ENCODE measurements at regions not wholly inside any gene's neighbourhood (a gene's known extent, or its start where the extent isn't known, plus 50 kb on each side); places are given as distances from the start of the nearest gene placed in this dataset.

DNA sequence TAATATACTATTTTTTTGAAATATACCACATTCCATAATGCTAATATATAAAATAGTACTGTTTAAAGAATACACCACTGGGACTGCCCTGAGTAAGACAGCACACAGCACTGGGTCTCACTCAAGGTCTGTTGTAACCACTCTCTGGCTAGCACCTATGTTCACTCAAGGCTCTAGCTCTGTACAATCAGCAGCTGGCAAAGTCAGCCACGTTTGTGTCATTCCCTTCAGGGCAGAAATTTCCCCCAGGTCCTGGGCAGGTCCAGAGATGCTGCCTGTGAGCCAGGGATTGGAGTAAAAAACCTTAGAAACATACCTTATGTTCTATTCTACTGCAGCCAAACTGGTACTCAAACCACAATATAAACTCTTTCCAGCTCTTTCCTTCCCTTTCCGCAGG is 1160.2 kb upstream of the ADGRL3 start:
- ChIA-PET CTCF (no interaction called here), POLR2A (no interaction called here)
- Mint-ChIP-seq H3K27ac (no peak overlapping the region), H3K4me3 (no peak overlapping the region), H3K27me3 (ENCODE audit: low read depth) (no peaks in the 10 kb centered on the region), H3K4me1 (ENCODE audit: low read depth) (no peaks in the 10 kb centered on the region), H3K9me3 (ENCODE audit: insufficient read depth) (peaks cover 8% of the 10 kb centered on the region), H3K36me3 (ENCODE audit: low read depth) (no peaks in the 10 kb centered on the region)
- DNase-seq (no peak), ATAC-seq (no peak)

DNA sequence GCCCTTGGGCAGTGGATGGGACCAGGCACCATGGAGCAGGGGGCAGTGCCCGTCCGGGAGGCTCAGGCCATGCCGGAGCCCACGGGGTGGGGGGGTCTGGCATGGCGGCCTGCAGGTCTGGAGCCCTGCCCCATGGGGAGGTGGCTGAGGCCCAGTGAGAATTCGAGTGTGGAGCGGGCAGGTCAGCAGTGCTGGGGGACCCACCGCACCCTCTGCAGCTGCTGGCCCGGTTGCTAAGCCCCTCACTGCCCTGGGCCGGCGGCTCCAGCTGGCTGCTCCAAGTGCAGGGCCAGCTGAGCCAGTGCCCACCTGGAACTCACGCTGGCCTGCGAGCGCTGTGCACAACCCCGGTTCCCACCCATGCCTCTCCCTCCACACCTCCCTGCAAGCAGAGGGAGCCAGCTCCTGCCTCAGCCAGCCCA is 1157.9 kb upstream of the ADGRL3 start:
- H3K36me3 Mint-ChIP-seq (ENCODE audit: low read depth) = no peaks in the 10 kb centered on the region
- DNase-seq (no peak), ATAC-seq (no peak)
- CTCF ChIA-PET = no interaction called here
- H3K27ac Mint-ChIP-seq = no peak overlapping the region
- peaks cover 4% of the 10 kb centered on the region for H3K9me3 Mint-ChIP-seq (ENCODE audit: insufficient read depth)
- no peaks in the 10 kb centered on the region for H3K4me1 Mint-ChIP-seq (ENCODE audit: low read depth)
- POLR2A ChIA-PET = no interaction called here
- H3K27me3 Mint-ChIP-seq (ENCODE audit: low read depth) = no peaks in the 10 kb centered on the region
- H3K4me3 Mint-ChIP-seq = no peak overlapping the region

DNA sequence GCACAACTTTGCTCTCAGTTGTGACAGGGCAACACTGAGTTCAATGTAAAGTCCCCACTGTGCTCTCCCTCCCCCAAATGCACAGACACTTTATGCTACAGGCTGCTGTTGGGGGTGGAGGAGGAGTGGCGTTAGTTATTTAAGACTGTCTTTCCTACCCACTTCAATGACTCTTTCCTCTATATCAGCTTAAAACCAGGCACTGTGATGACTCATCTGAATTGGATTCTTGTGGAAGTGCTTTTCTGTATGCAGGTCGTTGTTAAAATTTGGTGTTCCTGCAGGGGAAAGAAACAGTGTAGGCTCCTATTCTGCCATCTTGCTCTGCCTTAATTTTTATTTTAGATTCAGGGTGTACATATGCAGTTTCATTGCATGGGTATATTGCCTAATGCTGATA is 1157.2 kb upstream of the ADGRL3 start:
- Mint-ChIP-seq H3K27me3 (ENCODE audit: low read depth) (no peaks in the 10 kb centered on the region), H3K36me3 (ENCODE audit: low read depth) (no peaks in the 10 kb centered on the region), H3K4me1 (ENCODE audit: low read depth) (no peaks in the 10 kb centered on the region), H3K4me3 (no peak overlapping the region), H3K27ac (no peak overlapping the region), H3K9me3 (ENCODE audit: insufficient read depth) (peaks cover 4% of the 10 kb centered on the region)
- no peak for DNase-seq
- CTCF ChIA-PET = no interaction called here
- POLR2A ChIA-PET = no interaction called here
- ATAC-seq = no peak

DNA sequence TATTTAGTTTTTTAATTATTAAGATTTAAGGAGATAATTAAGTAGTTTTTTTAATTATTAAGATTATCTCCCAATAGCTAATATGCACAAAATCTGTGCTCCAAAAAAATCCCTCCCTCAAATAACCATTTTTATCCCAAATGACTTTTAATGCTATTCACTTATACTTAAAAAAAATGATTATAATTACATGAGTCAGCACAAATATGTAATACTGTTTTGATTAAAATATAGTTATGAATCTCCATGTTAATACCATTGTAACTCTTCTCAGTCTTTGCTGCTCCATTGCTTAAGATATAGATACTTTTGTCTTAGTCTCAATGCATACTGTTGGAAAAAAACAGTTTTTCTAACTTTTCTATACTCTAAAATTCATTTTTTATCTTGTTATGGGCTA is 1121.1 kb upstream of the ADGRL3 start:
- H3K4me1 Mint-ChIP-seq (ENCODE audit: low read depth) = no peaks in the 10 kb centered on the region
- DNase-seq (no peak), ATAC-seq (no peak)
- ChIA-PET CTCF (no interaction called here), POLR2A (no interaction called here)
- no peaks in the 10 kb centered on the region for H3K36me3 Mint-ChIP-seq (ENCODE audit: low read depth)
- no peaks in the 10 kb centered on the region for H3K27me3 Mint-ChIP-seq (ENCODE audit: low read depth)
- no peak overlapping the region for H3K4me3 Mint-ChIP-seq
- no peak overlapping the region for H3K27ac Mint-ChIP-seq
- H3K9me3 Mint-ChIP-seq (ENCODE audit: insufficient read depth) = peaks cover 3% of the 10 kb centered on the region

DNA sequence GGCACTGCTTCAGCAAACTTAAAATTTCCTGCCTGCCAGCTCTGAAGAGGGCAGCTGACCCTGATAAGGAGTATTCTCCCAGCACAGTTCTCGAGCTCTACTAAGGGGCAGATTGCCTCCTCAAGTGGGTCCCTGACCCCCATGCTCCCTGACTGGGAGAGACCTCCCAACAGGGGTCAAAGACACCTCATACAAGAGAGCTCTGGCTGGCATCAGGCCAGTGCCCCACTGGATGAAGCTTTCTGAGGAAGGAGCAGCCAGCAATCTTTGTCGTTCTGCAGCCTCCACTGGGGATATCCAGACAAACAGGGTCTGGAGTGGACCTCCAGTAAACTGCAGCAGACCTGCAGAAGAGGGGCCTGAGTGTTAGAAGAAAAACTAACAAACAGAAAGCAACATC is 1118.3 kb upstream of the ADGRL3 start:
- CTCF ChIA-PET = no interaction called here
- Mint-ChIP-seq H3K27me3 (ENCODE audit: low read depth) (no peaks in the 10 kb centered on the region), H3K9me3 (ENCODE audit: insufficient read depth) (peaks cover 3% of the 10 kb centered on the region), H3K36me3 (ENCODE audit: low read depth) (no peaks in the 10 kb centered on the region), H3K4me1 (ENCODE audit: low read depth) (no peaks in the 10 kb centered on the region), H3K4me3 (no peak overlapping the region), H3K27ac (no peak overlapping the region)
- POLR2A ChIA-PET = no interaction called here
- DNase-seq = no peak
- no peak for ATAC-seq

DNA sequence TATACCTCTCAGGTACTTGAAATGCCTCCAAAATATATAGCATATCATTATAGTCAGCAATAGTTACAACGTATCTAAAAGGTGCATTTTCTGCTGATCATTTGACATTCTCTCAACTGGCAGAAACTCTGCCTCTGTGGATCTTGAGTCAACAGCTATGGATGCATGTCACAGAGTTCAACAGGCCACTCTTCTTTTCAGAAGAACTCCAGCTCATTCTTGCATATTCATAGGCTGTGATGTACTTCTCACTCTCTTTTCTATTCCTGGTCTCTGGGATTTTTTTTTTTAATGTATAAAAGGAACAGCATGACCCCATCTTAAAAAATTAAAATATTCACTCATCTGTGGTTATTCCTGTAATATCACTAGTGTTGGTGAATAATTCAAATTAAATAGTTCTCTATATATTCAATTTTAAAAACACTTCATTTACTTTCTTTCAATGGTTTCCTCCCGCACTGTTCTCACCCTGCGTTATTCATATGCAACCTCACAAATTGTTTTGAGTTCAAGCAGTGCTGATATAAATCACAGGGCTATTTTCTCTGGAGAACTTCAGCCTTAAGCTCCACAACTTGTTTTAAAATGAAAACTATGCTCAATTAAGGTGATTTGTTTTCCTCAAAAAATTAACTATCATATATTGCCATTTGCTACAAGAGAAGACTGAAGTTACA is 1111.2 kb upstream of the ADGRL3 start:
- ChIA-PET POLR2A (no interaction called here), CTCF (no interaction called here)
- Mint-ChIP-seq H3K27me3 (ENCODE audit: low read depth) (no peaks in the 10 kb centered on the region), H3K4me3 (no peak overlapping the region), H3K27ac (no peak overlapping the region), H3K4me1 (ENCODE audit: low read depth) (no peaks in the 10 kb centered on the region), H3K36me3 (ENCODE audit: low read depth) (no peaks in the 10 kb centered on the region), H3K9me3 (ENCODE audit: insufficient read depth) (peaks cover 6% of the 10 kb centered on the region)
- ATAC-seq (no peak), DNase-seq (no peak)

DNA sequence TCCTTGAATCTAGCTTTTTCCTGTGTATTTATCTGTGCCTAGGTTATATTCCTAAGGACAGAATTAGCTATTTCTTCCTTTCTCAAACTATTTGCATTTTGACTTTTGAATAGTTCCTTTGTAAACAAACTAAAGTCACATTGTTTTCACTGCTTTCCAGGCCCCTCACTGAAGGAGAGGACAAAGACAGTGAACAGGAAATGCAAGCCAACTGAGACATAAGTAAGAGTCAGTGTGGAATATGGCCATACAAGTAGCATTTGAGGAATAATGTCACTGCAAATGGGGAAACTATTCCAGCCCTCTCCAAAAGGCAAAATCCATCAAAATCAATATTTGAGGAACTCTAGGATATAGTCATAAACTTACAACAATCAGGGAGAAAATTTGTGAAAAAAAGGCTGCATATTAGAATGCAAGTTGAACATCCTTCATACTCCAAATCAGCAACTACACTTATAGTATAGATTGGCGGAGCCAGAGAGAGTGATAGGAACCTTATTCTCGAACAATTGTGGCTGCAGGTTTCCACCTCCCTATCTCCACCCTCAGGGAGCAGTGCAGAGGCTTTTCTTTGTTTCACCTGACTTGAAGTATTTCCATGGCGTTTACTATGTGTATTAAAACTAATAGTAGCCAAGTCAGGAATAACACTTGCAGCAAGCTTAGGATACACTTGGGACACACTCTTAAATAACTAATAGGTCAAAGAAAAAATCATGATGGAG is 1110.4 kb upstream of the ADGRL3 start:
- Mint-ChIP-seq H3K27ac (no peak overlapping the region), H3K36me3 (ENCODE audit: low read depth) (no peaks in the 10 kb centered on the region), H3K9me3 (ENCODE audit: insufficient read depth) (peaks cover 6% of the 10 kb centered on the region), H3K27me3 (ENCODE audit: low read depth) (no peaks in the 10 kb centered on the region), H3K4me3 (no peak overlapping the region), H3K4me1 (ENCODE audit: low read depth) (no peaks in the 10 kb centered on the region)
- ATAC-seq = no peak
- ChIA-PET CTCF (no interaction called here), POLR2A (no interaction called here)
- no peak for DNase-seq

DNA sequence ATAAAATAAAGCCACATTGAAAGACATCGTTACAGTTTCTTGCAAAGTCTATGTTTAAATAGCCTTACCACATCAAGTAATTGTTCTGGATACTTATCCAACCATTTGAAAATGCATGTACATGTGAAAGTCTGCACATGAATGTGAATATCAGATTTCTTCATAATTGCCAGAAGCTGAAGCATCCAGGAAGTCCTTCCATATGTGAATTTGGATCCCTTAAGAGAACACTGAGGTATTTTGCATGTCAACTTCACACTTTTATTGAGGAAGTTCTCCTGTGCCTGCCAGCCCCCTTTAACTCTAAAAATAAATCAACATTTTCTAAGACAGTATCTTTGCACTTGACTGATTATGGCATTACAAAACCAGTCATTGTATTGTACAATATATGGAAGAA is 1103.5 kb upstream of the ADGRL3 start:
- Mint-ChIP-seq H3K27me3 (ENCODE audit: low read depth) (no peaks in the 10 kb centered on the region), H3K4me1 (ENCODE audit: low read depth) (no peaks in the 10 kb centered on the region), H3K9me3 (ENCODE audit: insufficient read depth) (no peaks in the 10 kb centered on the region), H3K27ac (no peak overlapping the region), H3K36me3 (ENCODE audit: low read depth) (no peaks in the 10 kb centered on the region), H3K4me3 (no peak overlapping the region)
- CTCF ChIA-PET = no interaction called here
- POLR2A ChIA-PET = no interaction called here
- ATAC-seq = no peak
- DNase-seq = no peak

DNA sequence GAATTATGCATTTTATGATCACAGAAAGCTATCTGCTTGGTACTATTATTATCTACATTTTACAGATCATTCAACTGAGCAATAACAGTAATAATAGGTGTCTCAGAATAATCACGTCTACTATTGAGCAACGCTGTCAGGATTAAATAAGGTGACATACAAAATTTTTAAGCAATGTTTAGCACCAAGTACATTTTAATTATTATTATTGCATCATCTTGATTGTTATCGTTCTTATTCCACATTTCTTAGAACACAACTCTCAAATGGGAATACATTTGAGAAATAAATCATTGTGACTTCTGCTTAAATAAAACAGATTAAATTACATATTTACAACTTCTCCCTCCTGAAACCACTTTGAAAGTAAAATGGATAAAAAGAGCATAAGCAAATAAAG is 1083.5 kb upstream of the ADGRL3 start:
- CTCF ChIA-PET = no interaction called here

DNA sequence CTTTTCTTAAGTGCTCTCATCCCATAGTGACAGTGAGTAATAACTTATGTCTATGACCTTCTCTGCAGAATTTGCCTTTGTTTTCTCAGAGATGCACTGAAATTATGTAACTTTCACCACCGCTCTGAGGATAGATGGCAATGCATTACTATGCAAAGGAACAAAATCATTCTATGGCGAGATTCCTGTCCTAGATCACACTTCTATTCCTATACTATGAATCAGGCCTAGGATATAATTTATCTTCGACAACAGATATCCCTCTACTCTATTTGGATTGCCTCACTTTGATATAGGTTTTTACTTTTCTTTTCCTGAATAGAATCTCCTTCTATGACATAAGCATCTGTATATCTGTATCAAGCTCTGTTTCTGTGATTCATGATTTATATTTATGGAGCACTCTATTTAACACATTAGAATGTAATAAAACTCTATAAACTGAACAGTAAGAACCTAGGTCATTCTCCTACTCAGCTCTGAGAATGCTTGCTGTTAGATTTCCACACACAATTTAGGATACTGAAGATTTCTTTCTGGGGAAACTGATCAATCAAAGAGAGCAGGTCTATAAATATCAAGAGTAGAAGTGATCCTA is 1082.3 kb upstream of the ADGRL3 start:
- ChIA-PET POLR2A (no interaction called here), CTCF (no interaction called here)
- DNase-seq (no peak), ATAC-seq (no peak)
- H3K4me1 Mint-ChIP-seq (ENCODE audit: low read depth) = no peaks in the 10 kb centered on the region
- peaks cover 3% of the 10 kb centered on the region for H3K9me3 Mint-ChIP-seq (ENCODE audit: insufficient read depth)
- H3K36me3 Mint-ChIP-seq (ENCODE audit: low read depth) = no peaks in the 10 kb centered on the region
- no peak overlapping the region for H3K27ac Mint-ChIP-seq
- no peaks in the 10 kb centered on the region for H3K27me3 Mint-ChIP-seq (ENCODE audit: low read depth)
- H3K4me3 Mint-ChIP-seq = no peak overlapping the region

More for the DNA sequence above, 1083.5 kb upstream of the ADGRL3 start:
- H3K9me3 Mint-ChIP-seq (ENCODE audit: insufficient read depth) = peaks cover 3% of the 10 kb centered on the region
- H3K36me3 Mint-ChIP-seq (ENCODE audit: low read depth) = no peaks in the 10 kb centered on the region
- POLR2A ChIA-PET = no interaction called here
- DNase-seq (no peak), ATAC-seq (no peak)
- no peaks in the 10 kb centered on the region for H3K4me1 Mint-ChIP-seq (ENCODE audit: low read depth)
- no peaks in the 10 kb centered on the region for H3K27me3 Mint-ChIP-seq (ENCODE audit: low read depth)
- H3K27ac Mint-ChIP-seq = no peak overlapping the region
- no peak overlapping the region for H3K4me3 Mint-ChIP-seq

DNA sequence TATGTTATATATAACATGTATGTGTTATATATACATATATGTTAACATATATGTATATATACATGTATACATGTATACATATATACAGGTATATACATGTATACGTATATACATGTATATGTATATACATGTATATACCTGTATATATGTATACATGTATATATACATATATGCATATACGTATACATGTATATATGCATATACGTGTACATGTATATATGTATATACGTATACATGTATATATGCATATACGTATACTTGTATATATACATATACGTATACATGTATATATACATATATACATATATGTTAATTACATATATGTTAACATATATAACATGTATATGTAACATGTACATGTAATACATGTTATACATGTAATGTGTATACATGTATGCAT is 1077.3 kb upstream of the ADGRL3 start:
- H3K27ac Mint-ChIP-seq = no peak overlapping the region
- ATAC-seq = no peak
- POLR2A ChIA-PET = no interaction called here
- H3K9me3 Mint-ChIP-seq (ENCODE audit: insufficient read depth) = no peaks in the 10 kb centered on the region
- DNase-seq = no peak
- CTCF ChIA-PET = no interaction called here
- H3K4me3 Mint-ChIP-seq = no peak overlapping the region
- no peaks in the 10 kb centered on the region for H3K27me3 Mint-ChIP-seq (ENCODE audit: low read depth)
- H3K36me3 Mint-ChIP-seq (ENCODE audit: low read depth) = no peaks in the 10 kb centered on the region
- H3K4me1 Mint-ChIP-seq (ENCODE audit: low read depth) = no peaks in the 10 kb centered on the region

DNA sequence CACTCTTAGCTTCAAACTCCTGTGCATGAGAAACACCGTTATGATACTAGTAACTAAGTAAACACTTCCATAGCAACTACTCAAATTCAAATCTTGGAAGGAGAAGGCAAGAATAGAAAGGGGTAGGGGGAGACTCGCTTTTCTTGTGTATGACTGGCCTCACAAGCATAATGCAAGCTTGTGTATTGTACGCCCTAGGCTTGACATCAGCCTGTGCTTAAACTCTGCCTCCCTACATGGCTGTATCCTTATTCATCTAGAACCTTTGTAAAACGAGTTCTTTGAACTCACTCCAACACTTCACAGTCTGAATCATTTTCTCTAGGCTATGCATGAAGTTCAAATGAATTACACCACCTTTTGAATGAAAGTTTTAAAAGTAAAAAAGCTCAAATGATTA is 1071.2 kb upstream of the ADGRL3 start:
- Mint-ChIP-seq H3K27me3 (ENCODE audit: low read depth) (no peaks in the 10 kb centered on the region), H3K36me3 (ENCODE audit: low read depth) (no peaks in the 10 kb centered on the region), H3K9me3 (ENCODE audit: insufficient read depth) (peaks cover 14% of the 10 kb centered on the region), H3K4me1 (ENCODE audit: low read depth) (no peaks in the 10 kb centered on the region), H3K4me3 (no peak overlapping the region), H3K27ac (no peak overlapping the region)
- DNase-seq (no peak), ATAC-seq (no peak)
- CTCF ChIA-PET = no interaction called here
- POLR2A ChIA-PET = no interaction called here

DNA sequence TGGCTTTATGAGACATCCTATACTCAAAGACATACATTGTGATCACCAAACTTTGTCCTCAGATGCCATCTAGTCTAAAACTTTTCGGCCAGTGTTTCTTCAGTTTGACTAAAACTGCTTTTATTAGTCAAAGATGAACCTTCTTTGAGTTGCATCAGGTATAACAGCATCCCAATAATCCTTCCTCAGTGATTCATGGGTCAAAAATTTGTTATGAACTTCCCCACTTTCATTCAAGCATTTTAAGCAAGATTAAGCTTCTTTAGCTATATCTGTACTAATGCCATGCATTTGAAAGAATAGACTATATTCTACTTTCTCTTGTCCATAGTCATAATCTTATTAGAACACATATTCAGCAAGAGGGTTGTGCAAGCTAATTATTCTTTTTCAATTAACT is 1070.4 kb upstream of the ADGRL3 start:
- ChIA-PET POLR2A (no interaction called here), CTCF (no interaction called here)
- Mint-ChIP-seq H3K4me3 (no peak overlapping the region), H3K27ac (no peak overlapping the region), H3K36me3 (ENCODE audit: low read depth) (no peaks in the 10 kb centered on the region), H3K4me1 (ENCODE audit: low read depth) (no peaks in the 10 kb centered on the region), H3K9me3 (ENCODE audit: insufficient read depth) (peaks cover 14% of the 10 kb centered on the region), H3K27me3 (ENCODE audit: low read depth) (no peaks in the 10 kb centered on the region)
- DNase-seq (no peak), ATAC-seq (no peak)
